Tibial nerve (tissue), 4 donors: ENCODE measurements at regions not wholly inside any gene's neighbourhood (a gene's known extent, or its start where the extent isn't known, plus 50 kb on each side); places are given as distances from the start of the nearest gene placed in this dataset.
"Not testable (repeated sequence)": the region's sequence is repeated elsewhere in the genome, so short reads cannot be mapped to it uniquely, and the experiment has no call there.

ENCODE experiments used
- CTCF ChIP-seq, 5 experiments: fragments of 200-600 bp in 3 of 5; fragments of 450-650 bp in 2 of 5; sonication (generic) in 3 of 5; IDR thresholded peaks; one replicate each; pipeline ENCODE4 v1.5.1; 2016 to 2019; ENCODE audit warnings: antibody characterized with exemption in 5 of 5, mild to moderate bottlenecking in 3 of 5, moderate library complexity in 2 of 5
- EP300 ChIP-seq, 2 donors: sonication (generic); formaldehyde crosslinking; IDR thresholded peaks; one replicate each; pipeline ENCODE4 v1.6.1; 2017; ENCODE audit warnings: antibody characterized with exemption in 2 of 2, mild to moderate bottlenecking in 1 of 2
- POLR2A ChIP-seq, 2 donors: fragments of 450-650 bp; IDR thresholded peaks; one replicate each; pipeline ENCODE4 v1.6.1; 2017; ENCODE audit warnings: antibody characterized with exemption in 2 of 2, mild to moderate bottlenecking in 2 of 2, moderate library complexity in 2 of 2

GRCh38 chr13:47685156-47685555, 315.9 kb downstream of the SUCLA2 start:
- not testable (repeated sequence) for TF ChIP-seq POLR2A, CTCF, EP300 (IDR thresholded peaks at IDR 0.05)
